ENCODE measurements at regions not wholly inside any gene's neighbourhood (a gene's known extent, or its start where the extent isn't known, plus 50 kb on each side); places are given as distances from the start of the nearest gene placed in this dataset.

DNA sequence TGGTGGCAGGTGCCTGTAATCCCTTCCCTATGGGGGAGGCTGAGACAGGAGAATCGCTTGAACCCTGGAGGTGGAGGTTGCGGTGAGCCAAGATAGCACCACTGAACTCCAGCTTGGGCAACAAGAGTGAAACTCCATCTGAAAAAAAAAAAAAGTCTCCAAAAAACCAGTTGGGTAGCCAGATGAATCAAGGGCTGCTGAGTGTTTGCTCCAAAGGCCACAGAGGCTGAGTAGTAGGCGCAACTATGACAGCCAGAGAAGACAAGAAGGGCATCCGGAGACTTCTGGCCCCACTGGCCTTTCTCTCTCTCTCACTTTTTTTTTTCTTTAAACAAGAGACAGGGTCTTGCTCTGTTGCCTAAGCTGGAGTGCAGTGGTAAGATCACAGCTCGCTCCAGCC lies 131.8 kb downstream of the SMAD6 start:
- no peak overlapping the region for H4K8ac ChIP-seq (ENCODE audit: extremely low read depth, insufficient read depth, low read length)
- no peak overlapping the region for H4K5ac ChIP-seq (ENCODE audit: insufficient read length, low read depth, low read length)
- H3K4ac ChIP-seq (replicated peaks; ENCODE audit: insufficient read length, low read depth, low read length): no peak overlapping the region
- TF ChIP-seq RFX5 (IDR thresholded peaks at IDR 0.05; ENCODE audit: borderline replicate concordance, low read depth, low read length): no peak
- TF ChIP-seq HDAC6 (IDR thresholded peaks at IDR 0.05; ENCODE audit: low read depth, low read length): no peak
- H4K91ac ChIP-seq (replicated peaks; ENCODE audit: insufficient read length, low read length): no peak overlapping the region
- 0 out of 2 replicates have a peak overlapping the region, but pooled peaks have one; percentile 53 for H2BK5ac ChIP-seq (ENCODE audit: low read depth, low read length)
- peak overlapping the region; percentile 57; the same call in 1 of the 2 replicates for H2AK5ac ChIP-seq (ENCODE audit: low read depth, low read length)
- no peak overlapping the region for H3K18ac ChIP-seq (ENCODE audit: extremely low read depth, low read length)
- no peaks in the 10 kb centered on the region for H3K79me1 ChIP-seq (ENCODE audit: low read depth, low read length)
- no peak overlapping the region for H3K27ac ChIP-seq (ENCODE audit: low read depth, low read length)
- no peaks in the 10 kb centered on the region; a peak in 1 of 7 replicates for H3K27me3 ChIP-seq (replicated peaks in 1 of 4; ENCODE audit: control insufficient read depth in 3 of 4, extremely low read depth in 1 of 4, insufficient read depth in 3 of 4, low read length in 3 of 4)
- peaks cover 6 to 11% (median 7%) of the 10 kb centered on the region in 4 experiments for H3K4me1 ChIP-seq (replicated peaks in 1 of 4; ENCODE audit: control insufficient read depth in 3 of 4, insufficient read depth in 4 of 4, low read length in 3 of 4)
- H4K20me1 ChIP-seq (replicated peaks in 1 of 2; ENCODE audit: control insufficient read depth in 1 of 2, insufficient read depth in 2 of 2, low read length in 2 of 2): no peaks in the 10 kb centered on the region
- WGBS, 2 experiments (ENCODE audit: extremely low coverage in 1 of 2, insufficient coverage in 1 of 2, insufficient read length in 1 of 2, insufficient replicate concordance in 2 of 2, low coverage in 1 of 2, low lambda C conversion rate in 2 of 2, missing lambda C conversion rate in 1 of 2): 100% methylated on average over 3 of the region's 5 CpGs; no CpG with 5 or more reads in 1 of the 2 experiments
- H2BK120ac ChIP-seq (replicated peaks; ENCODE audit: low read depth, low read length): no peak overlapping the region
- H2BK12ac ChIP-seq (ENCODE audit: low read depth, low read length): peak overlapping the region; percentile 52; the same call in 1 of the 2 replicates
- no peak overlapping the region for H3K4me2 ChIP-seq (ENCODE audit: insufficient read depth in 1 of 2, low read depth in 2 of 2, low read length in 2 of 2)
- H3K9ac ChIP-seq (replicated peaks in 1 of 4; ENCODE audit: extremely low read depth in 1 of 4, low read depth in 3 of 4, low read length in 3 of 4): no peak overlapping the region
- no peak overlapping the region for H2BK15ac ChIP-seq (ENCODE audit: low read length)
- H2AFZ ChIP-seq (ENCODE audit: low read length): no peak overlapping the region
- H3K9me3 ChIP-seq (ENCODE audit: insufficient read depth in 2 of 2, low read depth in 1 of 2, low read length in 1 of 2): no peaks in the 10 kb centered on the region; a peak in 1 of 4 replicates
- DNase-seq (ENCODE audit: low read depth in 1 of 2, low spot score in 2 of 2) (no peak), FAIRE-seq (no peak)
- H2BK20ac ChIP-seq (ENCODE audit: low read length): no peak overlapping the region
- H3K14ac ChIP-seq (ENCODE audit: insufficient read length): no peak overlapping the region
- ChIA-PET POLR2A (ENCODE audit: partially characterized antibody) (no interaction called here), CTCF (ENCODE audit: partially characterized antibody) (interaction anchor here (0.8 to 9.6 kb wide), 7 partner anchors 13 to 128 kb away, joined by 3 to 147 read pairs (median 4); no protein-coding TSS in a partner anchor)
- H3K23ac ChIP-seq (ENCODE audit: insufficient read length): no peak overlapping the region
- H3K56ac ChIP-seq (replicated peaks; ENCODE audit: insufficient read length, low read depth, low read length): no peak overlapping the region
- no peaks in the 10 kb centered on the region for H3K36me3 ChIP-seq (ENCODE audit: control insufficient read depth in 2 of 4, insufficient read depth in 4 of 4, low read length in 3 of 4)
- no peak overlapping the region for H3K4me3 ChIP-seq (ENCODE audit: extremely low read depth in 1 of 4, insufficient read depth in 2 of 4, low read depth in 3 of 4, low read length in 4 of 4)
- H3K23me2 ChIP-seq (ENCODE audit: low read depth, low read length): peaks cover 3% of the 10 kb centered on the region; the same call in 1 of the 2 replicates
- H3K79me2 ChIP-seq (ENCODE audit: control insufficient read depth in 1 of 2, insufficient read depth in 2 of 2, low read length in 2 of 2): no peaks in the 10 kb centered on the region
